IMR-90 (cell line): ENCODE measurements at regions not wholly inside any gene's neighbourhood (a gene's known extent, or its start where the extent isn't known, plus 50 kb on each side); places are given as distances from the start of the nearest gene placed in this dataset.

Experiments
- ATAC-seq: fragments of 200-7000 bp; cut with Tn5 transposase; 2 replicates; pipeline ENCODE4 v1.9.1; 2020; ENCODE audit warnings: low read depth, mild to moderate bottlenecking, moderate library complexity
- BruUV-seq: library from RNA; stranded (reverse); fragments of 400-500 nt; replicated peaks from 2 replicates; lab custom pipeline; 2021; lab: Mats Ljungman, UMichigan
- CTCF ChIA-PET: fragments of 300-600 bp; formaldehyde crosslinking; extraction: SDS; loops from one replicate; lab custom pipeline; 2021; ENCODE audit warnings: antibody characterized with exemption; lab: Yijun Ruan, JAX
- POLR2A ChIA-PET: fragments of 300-600 bp; sonication (Branson Sonifier 250); formaldehyde crosslinking; loops from one replicate; lab custom pipeline; 2022; ENCODE audit warnings: antibody characterized with exemption; ENCODE audit not compliant: unreplicated experiment; lab: Charles Lee
- DNase-seq: peaks from one replicate; pipeline ENCODE4 v3.0.0; 2013
- H2AFZ ChIP-seq: replicated peaks from 2 replicates; pipeline ENCODE3; 2013; ENCODE audit warnings: low read length, mild to moderate bottlenecking; ENCODE audit not compliant: poor library complexity
- H2AK5ac ChIP-seq: 2 replicates; pipeline ENCODE4 v1.6.1; 2013; ENCODE audit warnings: low read depth, low read length, inconsistent platforms
- H2AK9ac ChIP-seq: replicated peaks from 2 replicates; pipeline ENCODE3; 2013; ENCODE audit warnings: mild to moderate bottlenecking, low read depth, low read length, moderate library complexity; ENCODE audit not compliant: poor library complexity
- H2BK120ac ChIP-seq: 2 replicates; pipeline ENCODE4 v1.6.1; 2013; ENCODE audit warnings: low read depth, low read length, inconsistent platforms
- H2BK15ac ChIP-seq: 3 replicates; pipeline ENCODE4 v1.6.1; 2013; ENCODE audit warnings: low read depth, low read length, inconsistent platforms
- H2BK20ac ChIP-seq: 2 replicates; pipeline ENCODE4 v1.6.1; 2013; ENCODE audit warnings: low read depth, mild to moderate bottlenecking, inconsistent platforms, low read length, moderate library complexity
- H2BK5ac ChIP-seq: 2 replicates; pipeline ENCODE4 v1.6.1; 2013; ENCODE audit warnings: mild to moderate bottlenecking, low read depth, low read length, inconsistent platforms; ENCODE audit not compliant: poor library complexity, severe bottlenecking
- H3K14ac ChIP-seq: replicated peaks from 2 replicates; pipeline ENCODE4 v1.6.1; 2013; ENCODE audit warnings: low read depth, low read length, inconsistent platforms
- H3K18ac ChIP-seq: 2 replicates; pipeline ENCODE4 v1.6.1; 2013; ENCODE audit warnings: low read depth, low read length, control low read depth
- H3K23ac ChIP-seq: 2 replicates; pipeline ENCODE4 v1.6.1; 2013; ENCODE audit warnings: low read depth, low read length, inconsistent platforms
- H3K27ac ChIP-seq: 2 replicates; pipeline ENCODE4 v1.5.1; 2013; ENCODE audit warnings: mild to moderate bottlenecking, control low read depth, low read length; ENCODE audit not compliant: insufficient read depth
- H3K27me3 ChIP-seq: 2 replicates; pipeline ENCODE4 v1.6.1; 2013; ENCODE audit warnings: low read length; ENCODE audit not compliant: control insufficient read depth, insufficient read depth
- H3K36me3 ChIP-seq: 2 replicates; pipeline ENCODE4 v1.6.1; 2013; ENCODE audit warnings: low read length, mixed read lengths; ENCODE audit not compliant: control insufficient read depth, insufficient read depth
- H3K4ac ChIP-seq: 2 replicates; pipeline ENCODE4 v1.6.1; 2013; ENCODE audit warnings: low read depth, low read length, inconsistent platforms
- H3K4me1 ChIP-seq: 2 replicates; pipeline ENCODE4 v1.6.1; 2013; ENCODE audit warnings: low read length, mixed read lengths; ENCODE audit not compliant: control insufficient read depth, insufficient read depth
- H3K4me2 ChIP-seq: 2 replicates; pipeline ENCODE4 v1.6.1; 2013; ENCODE audit warnings: low read depth, mild to moderate bottlenecking, control low read depth, low read length, moderate library complexity
- H3K4me3 ChIP-seq: 2 replicates; pipeline ENCODE4 v1.5.1; 2013; ENCODE audit warnings: low read depth, mild to moderate bottlenecking, control low read depth, low read length, moderate library complexity; ENCODE audit not compliant: insufficient read depth
- H3K56ac ChIP-seq: 2 replicates; pipeline ENCODE4 v1.6.1; 2013; ENCODE audit warnings: low read length, inconsistent platforms; ENCODE audit not compliant: insufficient read depth; ENCODE audit errors: extremely low read depth
- H3K79me1 ChIP-seq, 2 experiments: 2 replicates each; pipeline ENCODE4 v1.6.1; 2013; ENCODE audit warnings: low read length in 2 of 2, inconsistent platforms in 1 of 2, low read depth in 1 of 2
- H3K9ac ChIP-seq: 2 replicates; pipeline ENCODE4 v1.6.1; 2013; ENCODE audit warnings: low read depth, low read length, control low read depth
- H3K9me1 ChIP-seq: 2 replicates; pipeline ENCODE4 v1.6.1; 2013; ENCODE audit warnings: low read length, inconsistent platforms; ENCODE audit not compliant: insufficient read depth
- H3K9me3 ChIP-seq: 2 replicates; pipeline ENCODE4 v1.6.1; 2013; ENCODE audit warnings: low read length; ENCODE audit not compliant: control insufficient read depth, insufficient read depth
- H4K20me1 ChIP-seq: 2 replicates; pipeline ENCODE4 v1.6.1; 2013; ENCODE audit warnings: low read length, inconsistent platforms; ENCODE audit not compliant: insufficient read depth
- H4K5ac ChIP-seq: 2 replicates; pipeline ENCODE4 v1.6.1; 2013; ENCODE audit warnings: mild to moderate bottlenecking, low read depth, low read length, control low read depth
- H4K8ac ChIP-seq, 2 experiments: 2 replicates each; pipeline ENCODE4 v1.6.1; 2013; ENCODE audit warnings: low read depth in 2 of 2, low read length in 2 of 2, control low read depth in 1 of 2, inconsistent platforms in 1 of 2
- H4K91ac ChIP-seq: 2 replicates; pipeline ENCODE4 v1.6.1; 2013; ENCODE audit warnings: low read depth, low read length, inconsistent platforms; ENCODE audit not compliant: insufficient read depth
- CEBPB ChIP-seq: IDR thresholded peaks from 2 replicates; pipeline ENCODE4 v1.6.1; 2012; ENCODE audit warnings: low read depth, low read length, improper control_type of control experiment
- RAD21 ChIP-seq: IDR thresholded peaks from 2 replicates; pipeline ENCODE4 v1.6.1; 2012; ENCODE audit warnings: low read length, improper control_type of control experiment
- WGBS, 2 experiments: methylation state at CpG; one replicate each; pipeline versions ENCODE4 v1.1.5 to v1.1.7; 2013; ENCODE audit warnings: missing lambda C conversion rate in 2 of 2; ENCODE audit not compliant: insufficient read length in 1 of 2; ENCODE audit errors: extremely low coverage in 2 of 2; 5-methylcytosine and 5-hydroxymethylcytosine counted together
- dilution Hi-C: fragments of 300-500 bp; cut with HindIII; formaldehyde crosslinking; loops from one replicate; pipeline ENCODE4 v1.14.3; 2018; ENCODE audit warnings: low sequenced_read_pairs; ENCODE audit not compliant: unreplicated experiment
- in situ Hi-C: fragments of 300-500 bp; cut with MboI; formaldehyde crosslinking; loops from 3 replicates; pipeline ENCODE4 v1.14.3; 2019; ENCODE audit warnings: low sequenced_read_pairs, inconsistent platforms, mixed read lengths
- intact Hi-C: fragments of 100-400 bp; cut with micrococcal nuclease; formaldehyde crosslinking; loops from 2 replicates; pipeline ENCODE4 v1.10.0; 2022
- TF ChIP-seq, protein P1 (sequence below): fragments of 150-350 bp; IDR thresholded peaks from 2 replicates; pipeline ENCODE4 v1.6.1; 2016; ENCODE audit warnings: low read depth, mild to moderate bottlenecking, low read length, moderate library complexity, borderline replicate concordance

DNA sequence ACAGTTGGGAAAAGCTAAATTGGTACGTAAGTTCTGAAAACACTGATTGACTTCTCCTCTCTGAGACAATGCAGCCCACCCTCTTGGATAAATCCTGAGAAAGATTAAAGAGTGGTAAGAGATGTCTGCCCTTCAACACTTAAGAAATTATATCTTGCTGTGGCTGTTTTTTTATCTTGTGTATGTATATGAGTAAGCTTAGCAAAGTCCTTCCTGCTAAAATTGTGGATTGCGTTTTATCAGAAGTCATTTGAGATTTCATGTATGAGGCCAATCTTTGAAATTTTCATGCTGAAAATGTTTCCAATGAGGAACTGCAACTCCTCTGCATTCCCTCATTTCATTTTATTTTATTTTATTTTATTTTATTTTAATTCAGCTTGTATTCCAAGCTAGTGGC, 106.2 kb upstream of the INHBA start:
- no peak overlapping the region for H3K9ac ChIP-seq
- H2AFZ ChIP-seq = no peak overlapping the region
- no peak overlapping the region for H3K18ac ChIP-seq
- no peak overlapping the region for H2BK120ac ChIP-seq
- no peak overlapping the region for H2AK5ac ChIP-seq
- H3K56ac ChIP-seq = no peak overlapping the region
- no peak overlapping the region for H4K91ac ChIP-seq
- dilution Hi-C loops (no loop called here), intact Hi-C loops (no loop called here), in situ Hi-C loops (no loop called here)
- H3K23ac ChIP-seq = no peak overlapping the region
- ChIA-PET CTCF (no interaction called here), POLR2A (no interaction called here)
- ATAC-seq = no peak
- no peak overlapping the region for H3K14ac ChIP-seq
- no peak for DNase-seq
- H2AK9ac ChIP-seq = no peak overlapping the region
- H3K9me3 ChIP-seq = no peaks in the 10 kb centered on the region
- no CpG with 5 or more reads among the region's 2 CpGs for WGBS, 2 experiments
- H3K4me3 ChIP-seq = no peak overlapping the region
- H2BK20ac ChIP-seq = no peak overlapping the region
- TF ChIP-seq CEBPB = no peak
- no peak for TF ChIP-seq RAD21
- TF ChIP-seq, protein P1, sequence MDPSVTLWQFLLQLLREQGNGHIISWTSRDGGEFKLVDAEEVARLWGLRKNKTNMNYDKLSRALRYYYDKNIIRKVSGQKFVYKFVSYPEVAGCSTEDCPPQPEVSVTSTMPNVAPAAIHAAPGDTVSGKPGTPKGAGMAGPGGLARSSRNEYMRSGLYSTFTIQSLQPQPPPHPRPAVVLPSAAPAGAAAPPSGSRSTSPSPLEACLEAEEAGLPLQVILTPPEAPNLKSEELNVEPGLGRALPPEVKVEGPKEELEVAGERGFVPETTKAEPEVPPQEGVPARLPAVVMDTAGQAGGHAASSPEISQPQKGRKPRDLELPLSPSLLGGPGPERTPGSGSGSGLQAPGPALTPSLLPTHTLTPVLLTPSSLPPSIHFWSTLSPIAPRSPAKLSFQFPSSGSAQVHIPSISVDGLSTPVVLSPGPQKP = no peak
- H3K4me1 ChIP-seq = no peaks in the 10 kb centered on the region
- no peaks in the 10 kb centered on the region for H3K27me3 ChIP-seq
- no peaks in the 10 kb centered on the region for H3K36me3 ChIP-seq
- H3K4me2 ChIP-seq = no peak overlapping the region
- no peak overlapping the region for H2BK5ac ChIP-seq
- BruUV-seq = no TSS peak
- peaks cover 3% of the 10 kb centered on the region; the same call in 1 of the 2 replicates for H3K9me1 ChIP-seq
- no peak overlapping the region for H2BK15ac ChIP-seq
- no peak overlapping the region for H4K8ac ChIP-seq
- no peaks in the 10 kb centered on the region for H3K79me1 ChIP-seq
- no peak overlapping the region for H3K4ac ChIP-seq
- H4K20me1 ChIP-seq = no peaks in the 10 kb centered on the region
- no peak overlapping the region for H3K27ac ChIP-seq
- H4K5ac ChIP-seq = no peak overlapping the region
